NCI-H1930 (cell line): ENCODE measurements at regions not wholly inside any gene's neighbourhood (a gene's known extent, or its start where the extent isn't known, plus 50 kb on each side); places are given as distances from the start of the nearest gene placed in this dataset.
"Not testable (repeated sequence)": the region's sequence is repeated elsewhere in the genome, so short reads cannot be mapped to it uniquely, and the experiment has no call there.

Experiments
- DNase-seq, 2 experiments: peaks; one replicate each; lab custom pipeline; 2025; lab: John Stamatoyannopoulos, UW

DNA sequence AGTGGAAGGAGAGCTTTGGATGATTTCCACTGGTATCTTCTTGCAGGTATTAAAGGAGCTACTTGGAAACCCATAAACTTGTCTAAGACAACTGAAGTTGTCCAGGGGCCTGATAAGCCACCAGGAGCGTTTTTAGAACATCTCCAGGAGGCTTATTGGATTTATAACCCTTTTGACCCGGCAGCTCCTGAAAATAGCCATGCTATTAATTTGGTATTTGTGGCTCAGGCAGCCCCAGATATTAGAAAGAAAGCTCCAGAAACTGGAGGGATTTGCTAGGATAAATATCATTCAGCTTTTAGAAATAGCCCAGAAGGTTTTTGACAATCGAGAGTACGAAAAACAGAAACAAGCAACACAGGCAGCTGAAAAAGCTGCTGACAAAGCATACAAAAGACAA, 461.0 kb upstream of the HTR1E start:
- no peak for DNase-seq

DNA sequence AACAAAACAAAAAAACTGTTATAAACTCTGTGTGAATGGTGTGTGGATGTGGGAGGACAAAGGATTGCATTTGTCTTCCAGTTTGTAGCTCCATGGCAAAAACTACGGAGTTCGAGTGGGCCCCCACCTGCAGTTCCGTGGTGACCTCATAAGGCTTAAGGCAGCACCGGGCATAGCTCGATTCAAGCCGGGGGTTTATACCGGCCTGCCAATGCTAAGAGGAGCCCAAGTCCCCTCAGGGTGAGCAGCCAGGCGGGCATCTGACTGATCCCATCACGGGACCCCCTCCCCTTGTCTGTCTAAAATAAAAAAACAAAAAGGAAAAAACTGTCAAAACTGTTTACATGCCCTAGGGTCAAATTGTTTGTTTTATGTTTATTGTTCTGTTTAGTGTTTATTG, 463.2 kb upstream of the HTR1E start:
- no peak for DNase-seq

DNA sequence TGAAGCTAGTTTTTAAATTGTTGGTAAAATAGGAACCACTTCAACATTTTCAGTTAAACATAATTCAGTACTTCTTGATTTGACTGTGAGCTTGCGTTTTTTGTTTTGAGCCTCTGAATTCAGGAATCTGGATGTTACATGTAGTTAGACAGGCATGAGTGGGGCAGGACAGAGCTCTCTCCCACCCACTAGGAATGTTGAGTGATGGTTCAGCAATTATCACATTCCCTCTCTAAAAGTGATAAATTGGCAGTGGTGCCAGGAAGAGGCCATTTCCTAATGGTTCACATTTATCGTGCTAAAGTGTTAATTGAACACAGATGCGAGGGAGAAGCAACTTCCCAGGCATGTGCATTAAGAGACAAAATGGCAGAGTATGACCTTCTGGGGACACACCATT, 465.5 kb upstream of the HTR1E start:
- DNase-seq: no peak

DNA sequence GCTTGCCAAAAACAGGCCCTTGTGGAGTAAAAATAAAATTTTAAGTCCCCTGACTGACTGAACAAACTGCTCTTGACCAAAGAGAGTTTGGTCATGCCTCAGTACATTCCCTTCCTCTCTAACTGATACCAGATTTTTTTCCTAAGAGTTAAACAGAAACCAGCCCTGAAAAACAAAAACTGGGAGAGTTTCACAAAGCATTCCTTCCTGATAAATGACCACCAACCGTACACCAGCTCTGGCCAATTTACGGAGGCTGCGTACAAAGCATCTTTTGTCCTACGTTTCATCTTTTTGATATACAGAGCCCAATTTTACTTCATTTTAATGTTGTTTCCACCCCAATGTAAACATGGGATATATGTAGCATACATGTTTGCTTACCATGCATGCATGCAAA, 477.4 kb upstream of the HTR1E start:
- no peak for DNase-seq

DNA sequence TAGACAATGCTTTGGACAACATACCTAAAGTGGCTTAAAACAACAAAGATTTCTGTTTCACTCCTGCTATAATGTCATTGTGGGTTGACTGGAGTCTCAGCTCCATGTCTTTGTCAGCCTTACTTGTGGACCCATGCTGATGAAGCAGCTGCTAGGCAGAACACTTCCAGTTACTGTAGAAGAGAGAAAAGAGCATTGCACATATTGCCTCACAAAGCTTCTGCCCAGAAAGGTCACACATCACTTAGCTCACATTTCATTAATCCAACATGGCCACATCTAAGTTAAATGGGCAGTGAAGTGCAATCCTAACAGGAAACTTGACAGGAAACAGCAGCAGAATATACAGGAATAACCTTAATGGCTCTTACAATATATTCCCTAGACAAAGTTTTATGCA, 480.5 kb upstream of the HTR1E start:
- DNase-seq: no peak

DNA sequence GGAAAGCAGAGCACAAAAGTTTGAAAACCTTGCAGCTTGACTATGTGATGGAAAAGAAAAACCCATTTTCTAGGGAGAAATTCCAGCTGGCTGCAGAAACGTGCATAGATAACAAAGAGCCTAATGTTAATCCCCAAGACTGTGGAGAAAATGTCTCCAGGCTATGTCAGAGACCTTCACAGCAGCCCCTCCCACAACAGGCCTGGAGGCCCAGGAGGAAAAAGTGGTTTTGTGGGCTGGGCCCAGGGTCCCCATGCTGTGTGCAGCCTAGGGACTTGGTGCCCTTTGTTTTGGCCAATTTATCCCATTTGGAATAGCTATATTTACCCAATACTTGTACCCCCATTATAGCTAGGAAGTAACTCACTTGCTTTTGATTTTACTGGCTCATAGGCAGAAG, 484.1 kb upstream of the HTR1E start:
- DNase-seq: no peak

DNA sequence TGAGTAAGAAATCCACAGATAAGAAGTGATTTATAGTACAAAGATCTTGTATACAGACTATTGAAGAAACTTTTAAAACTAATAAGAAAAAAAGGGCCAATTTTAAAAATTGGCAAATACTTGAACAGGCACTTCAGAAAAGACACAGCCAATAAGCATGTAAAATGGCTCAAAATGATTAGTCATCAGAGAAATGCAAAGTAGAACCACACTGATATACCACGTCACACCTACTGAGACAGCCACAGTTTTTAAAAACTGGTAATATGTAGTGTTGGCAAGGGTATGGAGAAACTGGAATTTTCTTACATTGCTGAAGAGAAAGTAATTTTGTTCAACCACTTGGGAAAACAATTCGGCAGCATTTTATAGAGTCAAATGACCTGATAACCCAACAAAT, 488.9 kb upstream of the HTR1E start:
- no peak for DNase-seq

DNA sequence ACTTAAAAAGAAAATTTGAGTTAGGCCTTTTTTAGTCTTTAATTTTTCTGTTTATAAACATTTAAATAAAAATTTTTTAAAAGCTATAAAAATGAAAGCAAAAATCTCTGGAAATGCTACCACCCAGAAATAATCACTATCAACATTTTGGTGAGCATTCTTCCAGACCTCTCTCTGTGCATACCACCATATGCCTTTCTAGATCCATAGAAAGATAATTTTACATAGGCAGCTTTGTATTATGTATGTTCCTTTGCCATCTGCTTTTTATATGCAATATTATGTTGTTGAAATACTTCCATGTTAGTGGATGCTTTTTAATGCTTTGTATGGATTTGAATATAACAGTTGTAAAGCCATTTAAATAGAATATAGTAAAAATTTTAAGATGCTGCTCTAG, 496.7 kb upstream of the HTR1E start:
- DNase-seq: no peak

DNA sequence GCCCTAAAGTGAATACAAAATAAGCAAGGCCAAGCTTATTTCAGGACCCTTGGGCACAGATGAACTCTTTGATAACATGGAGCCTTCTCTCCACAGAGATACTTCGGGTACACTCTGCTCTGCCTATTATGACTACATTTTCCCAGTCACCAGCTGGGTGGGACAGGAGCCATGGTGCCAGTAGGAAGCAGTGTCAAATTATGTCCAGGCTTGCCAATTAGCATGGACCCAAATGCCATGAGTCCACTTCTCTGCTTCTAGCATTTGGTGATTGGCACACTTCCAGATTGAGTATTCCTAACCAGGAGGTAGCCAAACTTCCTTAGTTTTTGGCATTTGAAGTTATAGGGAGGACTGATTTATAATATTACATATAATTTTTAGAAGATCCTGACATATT, 513.8 kb upstream of the HTR1E start:
- DNase-seq: no peak

DNA sequence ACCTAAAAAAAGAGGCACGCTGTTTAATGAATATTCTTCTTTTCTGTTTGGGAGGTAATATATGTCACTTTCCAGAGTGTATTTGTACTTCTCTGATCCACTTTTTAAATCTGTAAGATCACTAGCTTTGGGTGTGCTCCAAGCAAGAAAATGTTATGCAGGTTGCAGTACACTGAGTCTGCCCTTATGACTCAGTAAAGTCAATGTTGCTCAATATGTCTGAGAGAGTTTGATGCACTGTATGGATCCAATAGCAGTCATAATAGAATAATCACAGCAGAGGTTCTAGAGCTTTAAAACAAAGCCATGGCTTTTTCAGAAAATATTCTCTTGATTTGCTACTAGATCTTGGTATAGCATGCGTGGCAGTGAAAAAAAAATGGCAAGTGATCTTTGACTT, 525.3 kb upstream of the HTR1E start:
- no peak for DNase-seq

DNA sequence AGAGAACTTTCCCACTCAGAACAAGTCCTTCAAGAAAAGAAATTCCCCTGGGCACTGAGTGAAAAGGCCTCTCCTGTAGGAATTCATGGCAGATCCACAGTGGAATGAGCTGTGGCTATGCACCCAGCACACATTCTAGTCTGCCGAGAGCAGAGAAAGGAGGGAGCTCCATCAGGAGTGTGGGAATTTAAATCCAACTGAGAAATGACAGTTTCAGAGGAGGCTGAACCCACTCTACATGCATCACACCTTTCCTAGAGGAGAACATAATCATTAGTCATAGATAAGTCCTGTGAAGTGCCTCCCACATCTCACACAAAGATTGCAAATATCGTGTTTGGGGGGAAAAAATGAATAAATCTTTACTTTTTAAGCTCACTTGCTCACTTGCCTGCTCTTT, 530.2 kb upstream of the HTR1E start:
- DNase-seq: no peak

DNA sequence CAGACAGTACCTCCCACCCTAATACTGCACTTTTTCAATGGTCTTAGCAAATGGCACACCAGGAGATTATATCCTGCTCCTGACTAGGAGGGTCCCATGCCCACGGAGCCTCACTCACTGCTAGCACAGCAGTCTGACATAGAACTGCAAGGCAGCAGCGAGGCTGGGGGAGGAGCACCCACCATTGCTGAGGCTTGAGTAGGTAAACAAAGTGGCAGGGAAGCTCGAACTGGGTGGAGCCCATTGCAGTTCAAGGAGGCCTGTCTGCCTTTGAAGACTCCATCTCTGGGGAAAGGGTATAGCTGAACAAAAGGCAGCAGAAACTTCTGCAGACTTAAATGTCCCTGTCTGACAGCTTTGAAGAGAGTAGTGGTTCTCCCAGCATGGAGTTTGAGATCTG, 544.5 kb upstream of the HTR1E start:
- DNase-seq: not testable (repeated sequence)

DNA sequence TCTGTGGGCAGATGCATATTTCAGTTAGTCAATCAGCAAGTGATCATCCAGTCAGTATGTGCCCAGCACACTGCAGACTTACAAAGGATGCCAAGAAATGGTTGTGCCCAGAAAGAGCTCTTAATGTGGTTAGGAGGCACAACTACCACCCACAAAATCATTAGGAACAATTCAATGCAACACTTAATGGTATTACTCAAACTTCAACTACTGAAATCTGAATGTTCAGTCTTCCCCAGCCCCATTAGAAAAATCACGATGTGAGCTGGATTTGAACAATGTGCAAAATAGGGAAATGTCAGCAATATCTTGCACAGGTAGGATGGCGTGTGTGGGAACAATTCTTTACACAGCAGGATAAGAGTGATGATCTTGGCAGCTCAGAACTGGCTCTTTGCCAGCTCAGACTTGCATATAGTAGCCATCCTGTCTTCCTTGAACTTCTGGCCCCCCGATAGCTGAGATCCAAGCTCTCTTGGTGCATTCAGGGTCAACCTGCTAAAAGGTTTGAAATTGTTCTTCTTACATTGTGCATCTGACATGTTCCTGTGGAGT, 556.7 kb upstream of the HTR1E start:
- DNase-seq: no peak

DNA sequence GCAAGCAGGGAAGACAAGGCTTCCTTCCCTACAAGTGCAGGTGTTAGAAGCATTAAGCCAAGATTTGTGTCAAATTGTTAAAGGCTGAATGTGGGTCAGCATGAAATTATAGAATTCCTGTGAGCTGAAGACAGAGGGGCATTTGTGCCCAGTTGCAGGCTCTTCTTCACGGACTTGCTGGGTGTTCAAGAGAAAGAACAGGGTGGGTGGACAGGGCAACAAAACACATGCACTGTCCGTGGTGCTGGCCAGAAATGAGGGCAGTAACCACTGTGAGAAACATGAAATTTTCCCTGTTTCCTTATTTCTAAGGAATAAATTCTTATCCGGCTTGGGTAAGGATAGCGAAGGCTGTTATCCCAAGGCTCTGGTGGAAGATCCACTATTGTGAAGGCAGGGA, 579.5 kb upstream of the HTR1E start:
- no peak for DNase-seq

DNA sequence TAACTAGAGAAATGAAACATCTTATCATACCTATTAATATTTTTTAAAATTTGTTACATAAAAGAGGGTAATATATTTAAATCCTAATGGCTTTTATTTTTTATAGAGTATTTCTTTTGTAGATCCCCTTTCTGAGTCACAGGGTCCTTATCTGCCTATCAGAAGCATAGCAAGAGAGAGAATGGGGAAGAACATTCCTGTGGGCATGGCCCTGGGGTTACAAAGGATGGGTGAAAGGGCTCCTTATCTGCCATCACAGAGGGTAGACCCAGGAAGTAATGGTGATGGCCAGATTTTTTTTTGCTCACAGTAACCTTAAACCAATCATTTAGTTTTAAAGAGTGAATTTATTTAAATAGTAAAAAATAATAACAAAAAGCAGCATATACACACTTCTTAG, 582.1 kb upstream of the HTR1E start:
- no peak for DNase-seq

DNA sequence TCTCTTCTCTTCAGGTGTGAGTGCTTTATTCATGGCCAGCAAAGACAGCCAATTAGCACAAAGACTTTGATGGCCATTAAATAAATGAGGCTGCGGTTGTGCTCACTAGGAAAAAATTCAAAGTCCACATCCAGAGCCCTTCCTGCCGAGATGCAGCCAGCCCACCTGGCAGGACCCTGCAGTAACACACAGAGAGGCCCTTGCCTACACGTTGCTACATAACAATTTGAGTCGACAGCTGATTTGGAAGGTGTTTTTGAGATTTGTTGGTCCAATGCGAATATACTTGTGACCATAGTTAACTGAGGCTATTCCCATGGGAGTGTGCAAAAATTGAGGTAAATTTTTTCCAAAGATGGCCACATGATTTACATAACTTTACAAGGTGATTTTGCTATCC, 605.4 kb upstream of the HTR1E start:
- no peak for DNase-seq

DNA sequence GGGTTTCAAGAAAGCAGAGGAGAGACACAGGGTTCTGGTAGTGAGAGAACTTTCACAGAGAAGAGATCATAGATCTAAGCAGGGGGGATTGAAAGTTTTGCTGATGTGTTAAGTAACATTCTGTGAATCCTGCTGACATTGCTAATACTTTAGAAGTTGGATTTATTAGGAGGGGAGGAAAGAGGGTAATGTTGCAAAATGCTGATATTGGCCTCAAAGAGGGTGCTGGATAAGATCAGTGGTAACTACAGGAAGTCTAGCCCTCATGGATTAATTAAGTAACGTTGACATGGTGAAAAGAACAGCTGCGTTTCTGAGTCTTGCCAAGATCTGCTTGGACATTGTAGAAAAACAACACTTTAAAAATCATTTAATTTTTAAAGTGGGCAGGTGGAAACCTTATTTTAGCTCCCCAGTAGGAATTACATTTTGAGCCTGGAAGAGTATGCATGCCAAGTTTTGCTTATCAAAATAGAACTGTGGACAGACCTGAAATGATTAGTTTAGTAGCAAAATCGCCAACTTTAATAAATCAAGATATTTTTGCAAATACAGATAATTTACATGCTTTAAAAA, 606.0 kb upstream of the HTR1E start:
- DNase-seq: no peak

DNA sequence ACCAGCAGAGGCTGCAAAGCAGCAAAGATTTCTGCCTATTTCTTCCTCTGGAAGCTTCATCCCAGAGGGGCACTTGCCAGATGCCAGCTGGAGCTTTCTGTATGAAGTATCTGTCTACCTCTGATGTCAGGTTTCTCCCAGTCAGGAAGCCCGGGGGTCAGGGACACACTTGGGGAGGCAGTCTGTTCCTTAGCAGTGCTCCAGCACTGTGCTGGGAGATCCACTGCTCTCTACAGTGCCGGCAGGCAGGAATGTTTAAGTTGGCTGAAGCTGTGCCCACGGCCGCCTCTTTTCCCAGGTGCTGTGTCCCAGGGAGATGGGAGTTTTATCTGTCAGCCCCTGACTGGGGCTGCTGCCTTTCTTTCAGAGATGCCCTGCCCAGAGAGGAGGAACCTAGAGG, 631.1 kb upstream of the HTR1E start:
- DNase-seq: no peak

DNA sequence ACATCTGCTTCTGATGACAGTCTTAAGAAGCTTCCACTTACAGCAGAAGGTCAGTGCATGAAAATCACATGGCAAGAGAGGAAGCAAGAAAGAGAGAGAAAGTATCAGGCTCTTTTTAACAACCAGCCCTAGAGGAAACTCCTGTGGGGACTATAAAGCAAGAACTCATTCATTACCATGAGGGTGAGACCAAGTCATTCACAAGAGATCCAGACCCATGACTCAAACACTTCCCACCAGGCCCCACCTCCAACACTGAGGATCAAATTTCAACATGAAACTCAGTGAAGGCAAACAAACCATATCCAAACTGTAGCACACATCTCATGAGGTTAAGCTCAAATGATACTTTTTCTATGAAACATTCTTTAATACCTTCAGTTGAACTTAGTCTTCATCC, 643.2 kb upstream of the SYNCRIP start:
- DNase-seq: no peak

DNA sequence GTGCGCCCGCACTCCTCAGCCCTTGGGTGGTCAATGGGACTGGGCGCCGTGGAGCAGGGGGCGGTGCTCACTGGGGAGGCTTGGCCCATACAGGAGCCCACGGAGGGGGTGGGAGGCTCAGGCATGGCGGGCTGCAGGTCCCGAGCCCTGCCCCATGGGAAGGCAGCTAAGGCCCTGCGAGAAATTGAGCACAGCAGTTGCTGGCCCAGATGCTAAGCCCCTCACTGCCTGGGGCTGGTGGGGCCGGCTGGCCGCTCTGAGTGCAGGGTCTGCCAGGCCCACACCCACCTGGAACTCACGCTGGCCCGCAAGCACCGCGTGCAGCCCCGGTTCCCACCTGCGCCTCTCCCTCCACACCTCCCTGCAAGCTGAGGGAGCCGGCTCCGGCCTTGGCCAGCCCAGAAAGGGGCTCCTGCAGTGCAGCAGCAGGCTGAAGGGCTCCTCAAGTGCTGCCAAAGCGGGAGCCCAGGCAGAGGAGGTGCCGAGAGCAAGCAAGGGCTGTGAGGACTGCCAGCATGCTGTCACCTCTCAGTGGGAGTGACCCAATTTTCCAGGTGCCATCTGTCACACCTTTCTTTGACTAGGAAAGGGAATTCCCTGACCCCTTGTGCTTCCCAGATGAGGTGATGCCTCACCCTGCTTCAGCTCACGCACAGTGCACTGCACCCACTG, 642.3 kb upstream of the SYNCRIP start:
- DNase-seq: not testable (repeated sequence)

DNA sequence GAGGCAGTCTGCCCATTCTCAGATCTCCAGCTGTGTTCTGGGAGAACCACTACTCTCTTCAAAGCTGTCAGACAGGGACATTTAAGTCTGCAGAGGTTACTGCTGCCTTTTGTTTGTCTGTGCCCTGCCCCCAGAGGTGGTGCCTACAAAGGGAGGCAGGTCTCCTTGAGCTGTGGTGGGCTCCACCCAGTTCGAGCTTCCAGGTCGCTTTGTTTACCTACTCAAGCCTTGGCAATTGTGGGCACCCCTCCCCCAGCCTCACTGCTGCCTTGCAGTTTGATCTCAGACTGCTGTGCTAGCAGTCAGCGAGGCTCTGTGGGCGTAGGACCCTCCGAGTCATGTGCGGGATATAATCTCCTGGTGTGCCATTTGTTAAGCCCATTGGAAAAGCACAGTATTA, 640.9 kb upstream of the SYNCRIP start:
- not testable (repeated sequence) for DNase-seq

DNA sequence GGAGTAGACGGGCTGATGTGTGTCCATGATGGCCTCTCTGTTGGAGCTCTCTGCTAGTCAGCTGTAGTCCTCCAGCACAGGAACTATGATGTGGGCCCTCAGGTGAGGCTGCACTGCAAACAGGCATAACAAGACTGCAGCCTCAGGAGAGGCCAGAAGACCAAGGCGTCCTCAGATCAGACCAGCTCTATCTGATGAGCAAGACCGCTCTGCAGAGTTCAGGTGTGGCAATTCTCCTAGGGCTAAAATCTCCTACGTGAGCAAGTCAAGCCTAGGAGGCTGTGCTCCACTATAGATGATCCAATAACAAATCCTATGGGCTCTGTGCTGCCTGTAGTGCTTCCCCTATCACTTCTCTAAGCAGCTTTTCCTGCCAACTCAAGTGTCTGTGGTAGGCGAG, 633.4 kb upstream of the SYNCRIP start:
- no peak for DNase-seq

DNA sequence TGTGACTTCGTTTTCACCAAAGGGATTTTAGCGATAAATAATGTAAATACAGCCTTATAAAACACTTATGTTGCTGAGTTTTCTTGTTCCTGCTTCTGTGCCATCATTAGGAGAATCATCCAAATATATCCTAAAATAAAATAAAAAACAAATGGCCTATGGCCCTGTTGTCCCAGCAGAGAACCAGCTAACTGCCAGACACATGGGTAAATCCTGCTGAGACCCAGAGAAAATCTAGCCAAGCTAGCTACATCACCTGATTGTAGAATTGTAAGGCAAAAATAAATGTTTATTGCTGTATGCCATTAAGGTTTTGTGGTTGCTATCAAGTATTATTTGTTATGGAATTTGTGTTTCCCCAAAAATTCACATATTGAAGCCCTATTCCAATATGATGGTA, 631.2 kb upstream of the SYNCRIP start:
- no peak for DNase-seq

DNA sequence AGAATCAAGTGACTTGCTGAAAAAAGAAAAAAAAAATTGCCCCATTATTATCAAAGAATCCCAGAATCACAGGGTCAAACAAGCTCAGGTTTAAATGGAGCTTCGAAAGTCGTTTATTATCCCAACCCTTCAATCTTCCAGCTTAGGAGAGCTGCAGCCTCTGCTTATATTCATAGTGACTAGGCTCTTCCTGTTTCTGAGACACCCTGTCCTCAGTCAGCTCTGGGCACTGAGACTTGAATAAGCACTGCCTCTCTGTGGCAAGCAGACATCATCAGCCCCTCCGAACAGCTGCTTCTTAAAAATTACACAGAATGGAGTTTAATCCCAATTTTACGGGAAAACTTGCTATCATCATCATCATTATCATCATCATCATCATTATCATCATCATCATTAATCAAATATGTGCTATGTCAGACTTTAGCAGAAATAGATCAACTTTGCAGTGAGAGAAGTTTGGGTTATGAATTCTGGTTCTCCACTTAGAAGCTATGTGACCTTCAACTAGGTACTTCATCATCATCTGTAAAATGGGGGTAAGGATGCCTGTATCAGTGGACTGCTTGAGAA, 614.0 kb upstream of the SYNCRIP start:
- DNase-seq: no peak
